ENCODE measurements at regions not wholly inside any gene's neighbourhood (a gene's known extent, or its start where the extent isn't known, plus 50 kb on each side); places are given as distances from the start of the nearest gene placed in this dataset.

GRCh38 chr5:155211764-155212163 lies 198.2 kb downstream of the KIF4B start:
- no peak for DNase-seq

DNA sequence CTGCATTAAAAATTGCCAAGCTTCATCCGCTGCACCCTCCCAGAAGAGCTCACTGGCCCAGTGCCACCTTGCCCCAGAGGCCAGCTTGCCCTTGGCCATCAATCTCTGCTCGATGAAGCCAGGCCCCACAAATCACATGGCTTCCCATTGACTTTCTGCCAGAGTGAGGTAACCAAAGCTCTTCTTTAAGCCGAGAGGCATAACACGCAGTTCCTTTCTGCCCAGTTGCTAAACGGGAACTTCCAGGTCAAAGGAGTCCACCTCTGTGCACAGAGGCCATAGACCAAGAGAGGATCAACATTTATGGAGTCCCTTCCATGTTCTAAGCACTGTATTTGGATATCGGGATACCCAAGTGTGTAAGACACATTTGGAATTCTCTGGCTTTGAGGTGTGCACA lies 208.8 kb downstream of the KIF4B start:
- DNase-seq = no peak

DNA sequence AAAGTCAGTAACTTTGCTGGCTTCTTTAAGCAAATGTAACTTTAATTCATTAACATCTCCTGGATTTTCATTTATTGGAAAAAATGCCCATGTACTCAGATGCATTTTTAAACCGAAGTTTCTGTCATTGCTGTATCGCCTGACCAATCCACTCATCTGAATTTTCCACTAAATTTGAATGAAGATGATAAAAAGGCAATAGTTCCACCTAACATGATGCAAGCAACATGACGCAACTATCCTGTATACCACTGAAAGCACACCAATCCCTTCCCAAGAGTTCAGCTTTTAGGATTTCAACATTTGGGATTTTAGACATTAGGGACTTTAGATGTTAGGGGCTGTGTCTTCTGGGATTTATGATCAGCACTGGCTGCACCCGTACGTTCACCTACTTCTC lies 215.6 kb downstream of the KIF4B start:
- no peak for DNase-seq

- no peak for DNase-seq
Observed at GRCh38 chr5:155239803-155240202, 226.2 kb downstream of the KIF4B start.

DNA sequence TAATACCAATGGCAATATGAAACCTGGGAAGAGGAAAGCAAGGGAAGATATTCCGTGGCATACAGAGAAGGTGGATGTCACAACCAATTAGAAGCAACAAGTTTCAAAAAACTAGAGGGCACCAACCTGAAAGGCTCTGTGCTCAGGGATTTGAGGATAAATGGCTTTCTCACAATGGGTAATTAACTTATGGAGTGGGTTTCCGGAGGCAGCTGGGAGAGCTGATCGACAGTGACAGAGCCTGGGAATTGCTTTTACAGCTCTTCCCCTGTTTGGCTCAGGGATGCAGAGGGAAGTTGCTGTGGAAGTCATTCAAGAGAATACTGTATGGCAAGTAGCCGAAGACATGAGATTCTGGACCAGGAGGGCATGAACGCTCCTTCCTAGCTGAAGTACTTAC lies 237.0 kb downstream of the KIF4B start:
- peak; percentile 27 to 40 for DNase-seq

DNA sequence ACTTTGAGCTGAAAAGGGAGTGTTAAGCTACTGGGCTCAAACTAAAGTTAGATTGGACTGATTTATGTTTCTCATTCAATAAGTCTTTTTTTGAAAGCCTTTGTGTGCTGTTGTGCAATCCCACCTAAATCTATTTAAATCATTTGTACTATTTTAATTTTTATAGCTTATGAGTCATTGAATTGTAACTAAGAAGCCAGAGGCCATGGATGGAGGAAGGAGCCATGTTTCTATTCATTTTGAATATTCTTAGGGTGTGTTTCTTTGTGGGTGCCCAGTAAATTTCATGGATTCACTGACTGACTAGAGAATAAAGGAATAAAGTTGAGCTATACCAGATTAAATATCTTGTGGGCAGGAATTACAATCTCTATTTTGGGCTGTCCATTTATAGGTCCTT lies 238.5 kb downstream of the KIF4B start:
- DNase-seq = no peak

GRCh38 chr5:155252717-155253116 lies 239.2 kb downstream of the KIF4B start:
- no peak for DNase-seq

- DNase-seq = no peak
Observed at GRCh38 chr5:155254399-155254798, 240.8 kb downstream of the KIF4B start.

DNA sequence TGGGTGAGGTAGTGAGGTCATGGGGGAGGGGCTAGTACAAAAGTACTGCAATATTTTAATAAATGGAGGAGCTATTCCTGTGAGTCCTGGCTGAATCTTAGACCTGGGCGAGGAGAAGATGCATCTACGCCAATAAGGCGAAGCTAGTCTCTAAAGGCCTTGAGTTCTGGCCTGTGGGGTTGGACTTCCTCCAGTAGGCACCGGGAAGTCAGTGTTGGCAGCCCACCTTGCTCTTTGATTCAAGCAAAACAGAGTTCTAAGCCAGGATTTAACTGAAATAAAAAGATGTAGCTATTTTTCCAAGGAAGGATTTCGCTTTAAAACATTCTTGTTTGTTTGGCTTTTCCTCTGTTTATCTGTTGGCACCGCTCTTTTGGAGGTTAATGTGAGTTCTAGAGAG lies 244.6 kb downstream of the KIF4B start:
- DNase-seq = no peak

GRCh38 chr5:155259648-155260047 lies 246.1 kb downstream of the KIF4B start:
- DNase-seq = no peak

- peak; percentile 12 to 36 for DNase-seq
Observed at GRCh38 chr5:155260798-155261197, 247.2 kb downstream of the KIF4B start.

DNA sequence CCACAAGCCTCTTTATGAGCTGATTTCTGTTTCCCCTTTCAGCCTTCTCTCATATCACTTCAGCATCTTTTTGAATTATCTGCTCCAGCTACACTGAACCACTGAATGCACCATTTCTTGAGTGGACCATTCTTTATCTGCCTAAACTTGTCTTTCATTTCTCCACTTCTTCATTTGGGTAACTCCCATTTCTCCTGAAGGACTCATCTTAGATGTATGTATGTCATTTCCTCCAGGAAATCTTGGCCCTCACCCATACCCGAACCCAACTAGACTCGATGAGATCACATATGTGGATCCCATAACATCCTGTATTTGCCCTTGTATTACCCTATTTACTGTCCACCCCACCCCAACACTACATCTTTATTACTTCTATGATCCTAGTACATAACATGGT lies 249.8 kb downstream of the KIF4B start:
- no peak for DNase-seq

GRCh38 chr5:155264809-155265208 lies 251.3 kb downstream of the KIF4B start:
- no peak for DNase-seq

DNA sequence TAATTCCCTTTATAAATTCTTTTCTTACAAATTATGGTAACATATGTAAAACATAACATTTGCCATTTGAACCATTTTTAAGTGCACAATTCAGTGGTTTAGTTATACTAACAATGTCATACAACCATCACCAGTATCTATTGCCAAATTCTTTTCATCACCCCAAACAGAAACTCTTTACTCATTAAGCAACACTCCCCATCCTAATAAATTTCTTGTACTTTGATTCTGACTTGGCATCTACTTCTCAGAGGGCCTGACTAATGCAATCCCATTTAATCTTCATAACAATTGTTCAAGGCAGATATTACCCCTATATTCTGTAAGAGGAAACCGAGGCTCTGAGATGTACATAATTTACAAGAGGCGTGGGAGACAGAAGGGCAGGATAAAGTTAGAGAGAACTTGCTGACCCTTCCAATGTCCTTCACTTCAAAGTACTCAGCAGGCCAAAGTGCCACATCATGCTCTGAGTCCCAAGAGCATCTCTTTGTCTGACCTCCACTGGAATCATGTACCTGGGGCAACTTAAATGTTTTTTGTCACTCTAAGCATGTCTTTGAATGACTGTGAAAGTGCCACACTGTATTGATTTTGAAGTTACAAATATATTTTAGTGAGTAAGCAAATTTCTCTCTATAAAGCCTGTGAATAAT lies 255.3 kb downstream of the KIF4B start:
- no peak for DNase-seq

DNA sequence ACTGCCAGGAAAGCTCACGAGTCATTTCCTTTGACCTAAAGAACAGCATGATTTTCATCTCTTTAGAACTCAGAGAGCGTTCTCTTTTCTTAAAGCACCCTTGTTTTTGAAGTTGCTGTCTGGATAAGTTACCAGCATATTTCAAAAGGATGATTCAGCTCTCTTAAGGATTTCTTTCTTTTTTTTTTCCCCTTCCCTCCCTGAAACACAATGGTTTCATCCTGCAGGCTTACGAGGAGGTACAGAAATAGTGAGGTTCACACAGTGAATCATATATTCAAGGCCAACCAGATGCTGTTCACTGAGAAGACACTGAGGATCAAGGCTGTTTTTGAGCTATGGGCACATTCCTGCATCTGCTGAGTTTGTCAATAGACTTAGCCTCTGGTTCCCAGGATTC lies 257.2 kb downstream of the KIF4B start:
- DNase-seq = no peak

GRCh38 chr5:155274484-155274883 lies 260.9 kb downstream of the KIF4B start:
- no peak for DNase-seq

DNA sequence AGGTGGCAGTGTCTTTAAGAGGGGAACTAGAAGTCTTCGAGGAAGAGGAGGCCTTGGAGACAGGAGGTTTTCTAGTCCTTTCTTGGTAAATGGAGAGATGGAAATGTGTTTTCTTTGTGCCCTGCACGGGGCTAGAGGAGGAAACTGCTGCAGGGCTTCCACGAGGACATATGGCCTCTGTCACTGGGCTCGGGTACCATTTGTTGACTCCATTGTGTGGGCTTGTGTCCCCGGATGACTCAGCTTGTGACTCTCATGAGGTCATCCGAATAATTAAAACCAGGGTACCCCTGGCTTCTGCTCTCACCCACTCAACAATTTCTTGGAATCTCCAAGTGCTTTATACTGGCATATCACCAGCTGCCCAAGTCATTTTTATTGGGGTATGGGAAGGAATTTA lies 261.7 kb downstream of the KIF4B start:
- no peak for DNase-seq

DNA sequence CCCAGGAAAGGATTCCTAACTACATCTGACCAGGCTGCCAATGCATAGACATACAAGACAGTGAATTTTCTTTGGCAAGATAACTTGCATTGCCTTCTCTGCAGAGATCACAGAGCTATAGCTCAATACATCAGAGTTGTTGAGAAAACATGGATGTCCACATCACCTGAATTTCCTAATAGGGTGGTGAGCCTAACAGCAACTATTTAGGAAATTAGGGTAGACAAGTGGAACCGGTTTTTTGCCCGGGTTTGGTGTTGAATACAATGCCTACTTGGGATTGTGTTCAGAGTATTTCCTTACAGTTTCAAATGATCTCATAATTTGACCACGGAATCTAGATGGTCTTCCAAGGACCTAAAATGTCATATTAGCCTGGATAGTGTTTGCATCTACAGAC lies 262.7 kb downstream of the KIF4B start:
- no peak for DNase-seq

DNA sequence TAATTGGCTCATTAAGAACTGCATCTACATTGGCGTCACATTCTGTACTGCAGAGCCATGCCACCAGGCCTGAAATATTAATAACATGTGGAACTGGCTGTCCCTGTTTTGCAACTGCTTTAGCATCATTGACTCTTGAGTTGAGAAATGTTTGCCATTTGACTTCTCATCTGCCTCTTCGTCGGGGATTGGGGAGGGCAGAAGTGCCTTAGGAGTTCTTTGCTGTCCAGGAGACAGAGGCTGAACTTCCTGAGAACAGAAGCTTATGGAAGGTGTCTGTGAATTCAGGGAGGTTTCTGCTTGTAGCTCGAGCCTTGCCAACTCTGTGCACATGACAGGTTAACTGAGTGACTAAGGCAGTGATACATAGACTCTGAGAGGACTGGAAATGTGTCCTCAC lies 265.0 kb downstream of the KIF4B start:
- no peak for DNase-seq

- peak in 1 of 2 experiments; percentile 21 for DNase-seq
Observed at GRCh38 chr5:155282503-155283107, 269.1 kb downstream of the KIF4B start.

DNA sequence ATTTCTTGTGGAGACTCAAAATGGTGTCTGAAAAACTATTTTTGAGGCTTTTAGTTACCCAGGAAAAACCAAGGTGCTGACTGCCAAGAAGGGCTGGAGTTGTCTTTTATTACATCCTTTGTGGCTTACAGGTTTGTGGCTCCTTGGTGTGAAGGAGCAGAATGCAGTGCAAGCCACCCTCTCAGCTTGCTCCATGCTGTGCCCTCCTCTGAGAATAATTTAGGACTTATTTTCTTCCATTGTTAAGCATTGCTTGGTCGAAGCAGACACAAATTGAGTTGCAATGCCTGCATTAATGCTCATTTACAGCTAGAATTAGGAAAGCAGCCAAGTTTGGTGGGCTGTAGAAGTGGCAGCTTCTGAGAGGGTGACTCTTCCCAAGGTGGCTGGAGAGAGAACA lies 272.2 kb downstream of the KIF4B start:
- no peak for DNase-seq

GRCh38 chr5:155290937-155291336 lies 277.4 kb downstream of the KIF4B start:
- DNase-seq = no peak

- DNase-seq = peak; percentile 42 to 75
Observed at GRCh38 chr5:155293605-155294178, 280.1 kb downstream of the KIF4B start.

DNA sequence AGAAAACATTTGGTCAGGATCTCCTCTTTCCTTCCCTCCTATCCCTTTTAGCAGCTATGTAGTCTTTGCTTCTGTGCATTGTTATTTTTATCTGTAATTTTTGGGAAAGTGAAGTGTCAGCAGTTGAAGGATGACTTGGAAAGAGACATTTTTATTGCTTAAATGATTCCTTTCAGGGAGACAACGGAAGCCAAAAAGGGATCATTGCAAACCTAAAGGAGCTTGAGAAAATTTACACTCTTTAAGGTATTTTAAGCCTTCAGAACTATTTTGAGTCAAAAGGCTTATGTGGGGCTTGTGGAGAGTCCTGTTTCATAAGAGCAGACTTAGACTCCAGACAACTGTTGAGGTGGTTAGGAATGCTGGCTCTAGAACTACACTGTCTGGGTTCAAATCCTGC lies 281.6 kb downstream of the KIF4B start:
- DNase-seq = no peak
